SKM-1 treated with dmso at 0.1 percent for 144 hours (cell line): ENCODE measurements at regions not wholly inside any gene's neighbourhood (a gene's known extent, or its start where the extent isn't known, plus 50 kb on each side); places are given as distances from the start of the nearest gene placed in this dataset.
A peak's percentile ranks its signal among the peaks of the same experiment; 100 is the strongest.
"Not testable (repeated sequence)": the region's sequence is repeated elsewhere in the genome, so short reads cannot be mapped to it uniquely, and the experiment has no call there.

Experiments
- DNase-seq: peaks from one replicate; lab custom pipeline; 2025; ENCODE audit not compliant: unreplicated experiment; lab: John Stamatoyannopoulos, UW

GRCh38 chr13:89988206-89988605 lies 1359.3 kb upstream of the MIR17HG start:
- DNase-seq, result no peak

GRCh38 chr13:90003566-90003965 lies 1343.9 kb upstream of the MIR17HG start:
- no peak for DNase-seq

- no peak for DNase-seq
Measured at GRCh38 chr13:90008707-90009149, 1338.8 kb upstream of the MIR17HG start.

GRCh38 chr13:90014038-90014437 lies 1333.4 kb upstream of the MIR17HG start:
- DNase-seq, result no peak

GRCh38 chr13:90015565-90016507 lies 1331.7 kb upstream of the MIR17HG start:
- DNase-seq, result no peak

- DNase-seq, result no peak
Measured at GRCh38 chr13:90016688-90017087, 1330.8 kb upstream of the MIR17HG start.

- no peak for DNase-seq
Measured at GRCh38 chr13:90020536-90021070, 1326.9 kb upstream of the MIR17HG start.

- no peak for DNase-seq
Measured at GRCh38 chr13:90027409-90027808, 1320.1 kb upstream of the MIR17HG start.

GRCh38 chr13:90032313-90032712 lies 1315.2 kb upstream of the MIR17HG start:
- no peak for DNase-seq

- no peak for DNase-seq
Measured at GRCh38 chr13:90032841-90033493, 1314.5 kb upstream of the MIR17HG start.

GRCh38 chr13:90039516-90039915 lies 1308.0 kb upstream of the MIR17HG start:
- no peak for DNase-seq

GRCh38 chr13:90047600-90047999 lies 1299.9 kb upstream of the MIR17HG start:
- DNase-seq, result no peak

GRCh38 chr13:90049989-90050671 lies 1297.4 kb upstream of the MIR17HG start:
- DNase-seq, result no peak

GRCh38 chr13:90055121-90055520 lies 1292.4 kb upstream of the MIR17HG start:
- DNase-seq, result no peak

GRCh38 chr13:90055760-90056159 lies 1291.7 kb upstream of the MIR17HG start:
- DNase-seq, result no peak

- DNase-seq, result not testable (repeated sequence)
Measured at GRCh38 chr13:90064226-90064625, 1283.3 kb upstream of the MIR17HG start.

GRCh38 chr13:90068658-90069057 lies 1278.8 kb upstream of the MIR17HG start:
- peak; percentile 80 for DNase-seq

- no peak for DNase-seq
Measured at GRCh38 chr13:90070362-90070761, 1277.1 kb upstream of the MIR17HG start.

GRCh38 chr13:90070837-90071525 lies 1276.5 kb upstream of the MIR17HG start:
- no peak for DNase-seq

- no peak for DNase-seq
Measured at GRCh38 chr13:90084684-90085290, 1262.7 kb upstream of the MIR17HG start.
